ENCODE measurements at regions not wholly inside any gene's neighbourhood (a gene's known extent, or its start where the extent isn't known, plus 50 kb on each side); places are given as distances from the start of the nearest gene placed in this dataset.
A peak's percentile ranks its signal among the peaks of the same experiment; 100 is the strongest.

DNA sequence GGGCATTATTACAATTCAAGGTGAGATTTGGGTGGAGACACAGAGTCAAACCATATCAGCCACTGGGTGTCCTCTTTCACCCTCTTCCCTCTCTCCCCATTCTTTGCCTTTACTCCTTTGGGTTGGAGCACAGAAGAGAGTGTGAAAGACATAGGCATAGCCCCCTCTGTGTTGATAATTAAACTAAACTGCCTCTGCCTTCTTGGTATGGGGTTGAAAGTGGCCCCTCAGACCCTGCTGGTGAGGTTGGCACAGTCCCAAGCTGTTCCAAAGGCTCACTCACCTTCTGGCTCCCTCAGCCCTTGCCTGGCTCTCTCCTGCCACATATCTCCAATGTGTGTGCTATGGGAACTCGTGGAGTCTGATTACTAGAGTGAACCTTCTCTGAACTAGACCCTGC is 210.6 kb upstream of the RXFP2 start:
- no peak overlapping the region for H3K4me3 ChIP-seq (ENCODE audit: low read depth, low read length)
- TF ChIP-seq, protein P1, sequence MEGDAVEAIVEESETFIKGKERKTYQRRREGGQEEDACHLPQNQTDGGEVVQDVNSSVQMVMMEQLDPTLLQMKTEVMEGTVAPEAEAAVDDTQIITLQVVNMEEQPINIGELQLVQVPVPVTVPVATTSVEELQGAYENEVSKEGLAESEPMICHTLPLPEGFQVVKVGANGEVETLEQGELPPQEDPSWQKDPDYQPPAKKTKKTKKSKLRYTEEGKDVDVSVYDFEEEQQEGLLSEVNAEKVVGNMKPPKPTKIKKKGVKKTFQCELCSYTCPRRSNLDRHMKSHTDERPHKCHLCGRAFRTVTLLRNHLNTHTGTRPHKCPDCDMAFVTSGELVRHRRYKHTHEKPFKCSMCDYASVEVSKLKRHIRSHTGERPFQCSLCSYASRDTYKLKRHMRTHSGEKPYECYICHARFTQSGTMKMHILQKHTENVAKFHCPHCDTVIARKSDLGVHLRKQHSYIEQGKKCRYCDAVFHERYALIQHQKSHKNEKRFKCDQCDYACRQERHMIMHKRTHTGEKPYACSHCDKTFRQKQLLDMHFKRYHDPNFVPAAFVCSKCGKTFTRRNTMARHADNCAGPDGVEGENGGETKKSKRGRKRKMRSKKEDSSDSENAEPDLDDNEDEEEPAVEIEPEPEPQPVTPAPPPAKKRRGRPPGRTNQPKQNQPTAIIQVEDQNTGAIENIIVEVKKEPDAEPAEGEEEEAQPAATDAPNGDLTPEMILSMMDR (IDR thresholded peaks at IDR 0.05; ENCODE audit: low read depth, low read length) = no peak

DNA sequence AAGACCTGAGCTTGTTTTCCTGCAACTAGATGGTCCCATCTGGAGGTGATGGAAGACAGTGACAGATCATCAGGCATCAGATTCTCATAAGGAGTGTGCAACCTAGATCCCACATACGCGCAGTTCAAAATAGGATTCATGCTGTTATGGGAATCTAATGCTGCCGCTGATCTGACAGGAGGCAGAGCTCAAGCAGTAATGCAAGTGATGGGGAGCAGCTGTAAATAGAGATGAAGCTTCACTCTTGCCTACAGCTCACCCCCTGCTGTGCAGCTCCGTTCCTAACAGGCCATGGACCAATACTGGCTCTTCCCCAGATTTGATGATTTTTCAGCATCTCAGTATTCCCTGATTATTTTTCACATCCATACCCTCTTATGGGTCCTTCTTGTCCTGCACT is 208.4 kb upstream of the RXFP2 start:
- no peak overlapping the region for H3K4me3 ChIP-seq (ENCODE audit: low read depth, low read length)
- TF ChIP-seq, protein P1 (IDR thresholded peaks at IDR 0.05; ENCODE audit: low read depth, low read length) = no peak

DNA sequence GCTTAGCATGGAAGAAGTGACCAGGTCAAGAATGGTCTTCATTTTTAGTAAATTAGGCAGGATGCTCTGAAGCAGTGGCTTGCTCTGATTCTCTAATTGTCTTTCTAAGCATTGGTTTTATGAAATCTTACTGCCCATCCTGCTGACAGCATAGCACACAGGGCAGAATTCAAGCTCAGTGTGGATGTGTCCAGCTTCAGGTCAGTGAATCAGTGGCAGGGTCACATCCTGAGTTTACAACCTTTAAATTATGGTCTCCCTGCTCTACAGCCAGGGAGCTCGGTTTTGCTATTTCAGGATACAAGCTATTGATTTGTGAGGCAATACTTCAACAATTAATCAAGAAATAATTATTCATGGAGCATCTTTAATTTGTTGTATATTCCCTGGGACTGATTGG is 202.3 kb upstream of the RXFP2 start:
- TF ChIP-seq, protein P1 (IDR thresholded peaks at IDR 0.05; ENCODE audit: low read depth, low read length) = no peak

DNA sequence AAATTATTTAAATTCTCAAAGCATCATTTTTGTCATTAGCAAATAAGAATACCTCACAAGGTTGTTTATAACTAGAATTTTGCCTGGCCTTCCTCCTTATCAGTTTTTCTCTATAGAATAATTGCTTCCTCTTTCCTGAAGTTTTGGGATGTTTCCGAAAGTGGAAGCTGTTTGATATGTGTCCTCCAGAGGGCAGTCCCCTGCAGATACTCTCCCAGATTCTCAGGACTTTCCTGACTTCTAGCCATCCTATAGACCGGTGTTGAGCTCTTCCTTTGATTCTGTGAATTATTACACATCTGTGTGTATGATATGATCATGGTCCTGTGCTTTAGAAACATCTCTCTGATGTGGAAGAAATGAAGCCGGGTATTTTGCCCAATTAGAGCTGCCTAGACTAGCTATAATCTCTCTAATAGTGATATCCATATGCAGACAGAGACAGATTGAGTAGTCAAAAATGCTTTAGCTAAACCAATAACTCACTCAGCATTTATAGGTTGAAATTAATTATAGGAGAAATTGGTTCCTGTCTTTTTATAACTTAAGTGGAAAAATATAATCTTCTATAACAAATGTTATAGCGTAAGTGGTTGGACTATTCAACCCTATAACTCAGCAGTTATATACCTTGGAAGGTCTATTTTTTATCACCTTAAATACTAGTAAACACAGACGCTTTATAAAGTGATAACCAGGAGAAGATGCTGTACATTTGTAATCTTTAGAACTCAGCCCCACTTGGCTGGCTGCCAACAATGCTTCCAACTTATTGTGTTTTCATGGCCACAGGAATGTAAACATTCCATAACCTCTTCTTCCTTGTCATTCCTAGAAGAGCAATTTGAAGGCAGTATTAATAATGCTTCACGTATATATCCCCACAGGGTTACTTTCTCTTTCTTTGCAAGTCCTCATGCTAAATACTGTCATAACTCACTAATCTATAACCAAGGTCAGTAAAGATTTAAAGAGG is 201.0 kb upstream of the RXFP2 start:
- no peak overlapping the region for H3K4me3 ChIP-seq (ENCODE audit: low read depth, low read length)
- TF ChIP-seq, protein P1 (IDR thresholded peaks at IDR 0.05; ENCODE audit: low read depth, low read length) = 0 out of 2 replicates have a peak, but pooled peaks have one; percentile 24

More for the DNA sequence above, 202.3 kb upstream of the RXFP2 start:
- H3K4me3 ChIP-seq (ENCODE audit: low read depth, low read length) = no peak overlapping the region

DNA sequence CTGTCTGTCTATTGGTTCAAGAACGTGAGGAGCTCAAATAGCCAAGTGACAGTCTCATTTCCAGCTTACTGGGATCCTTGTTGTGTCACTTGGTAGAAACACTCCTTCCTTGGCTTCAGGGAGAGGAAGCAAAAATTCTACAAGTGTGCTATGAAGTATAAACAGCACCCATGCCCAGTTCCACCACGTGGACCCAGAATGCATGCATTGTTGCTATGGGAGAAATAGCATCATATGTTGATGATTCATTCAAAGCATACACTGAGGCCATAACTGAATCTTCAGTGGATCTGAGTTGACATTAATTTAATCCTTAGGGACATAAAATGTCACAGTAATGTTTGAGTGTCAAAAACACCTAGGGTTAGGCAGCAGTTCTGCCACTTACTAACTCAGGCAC is 199.0 kb upstream of the RXFP2 start:
- H3K4me3 ChIP-seq (ENCODE audit: low read depth, low read length) = no peak overlapping the region
- TF ChIP-seq, protein P1 (IDR thresholded peaks at IDR 0.05; ENCODE audit: low read depth, low read length) = no peak

DNA sequence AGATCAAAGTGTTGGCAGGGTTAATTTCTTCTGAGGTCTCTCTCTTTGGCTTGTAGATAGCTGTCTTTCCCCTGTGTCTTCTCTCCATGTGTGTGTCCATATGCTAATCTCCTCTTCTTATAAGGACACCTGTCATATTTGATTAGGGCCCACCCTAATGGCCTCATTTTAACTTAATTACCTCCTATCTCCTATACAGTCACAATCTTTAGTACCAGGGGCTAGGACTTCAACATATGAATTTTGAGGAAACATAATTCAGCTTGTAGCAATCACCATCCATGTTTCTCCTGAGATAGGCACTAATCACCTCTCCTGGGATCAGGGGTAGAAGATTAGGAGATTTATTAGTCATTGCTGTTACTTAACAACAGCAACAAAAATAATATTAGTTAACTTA is 196.1 kb upstream of the RXFP2 start:
- TF ChIP-seq, protein P1 (IDR thresholded peaks at IDR 0.05; ENCODE audit: low read depth, low read length) = no peak
- no peak overlapping the region for H3K4me3 ChIP-seq (ENCODE audit: low read depth, low read length)

DNA sequence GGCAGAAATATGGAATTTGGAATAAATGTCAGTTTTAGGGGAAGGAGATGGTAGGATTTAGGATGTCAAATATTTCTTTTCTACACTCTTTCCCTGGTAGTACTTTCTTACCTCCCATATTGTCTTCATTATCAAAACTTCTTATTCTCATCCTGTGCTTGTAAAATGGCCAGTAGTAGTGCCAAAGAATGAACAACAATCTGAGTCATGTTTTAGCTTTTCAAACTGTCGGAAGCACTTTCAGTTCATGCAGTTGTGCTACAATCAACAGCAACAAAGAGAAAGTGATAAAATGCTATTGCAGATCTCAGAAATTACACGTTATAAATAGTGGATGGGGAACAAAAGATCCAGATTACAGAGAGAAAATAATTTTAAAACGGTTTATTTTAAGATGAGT is 193.7 kb upstream of the RXFP2 start:
- TF ChIP-seq, protein P1 (IDR thresholded peaks at IDR 0.05; ENCODE audit: low read depth, low read length) = no peak
- H3K4me3 ChIP-seq (ENCODE audit: low read depth, low read length) = no peak overlapping the region
